Activated CD4-positive, alpha-beta T cell treated with anti-CD3 and anti-CD28 coated beads, Interleukin-2, Interleukin-4, amounts not matched to agents 100 ng/mL and 50 ng/mL, durations not matched to agents 16 hours and 8 hours (primary cell): ENCODE measurements at regions not wholly inside any gene's neighbourhood (a gene's known extent, or its start where the extent isn't known, plus 50 kb on each side); places are given as distances from the start of the nearest gene placed in this dataset.
"Not testable (repeated sequence)": the region's sequence is repeated elsewhere in the genome, so short reads cannot be mapped to it uniquely, and the experiment has no call there.

Source experiments
- DNase-seq: peaks from one replicate; pipeline ENCODE4 v3.0.0-alpha.2; 2020; ENCODE audit warnings: low spot score

- DNase-seq = no peak
These were observed 83.2 kb downstream of the MANEA start for GRCh38 chr6:95660544-95660943.

GRCh38 chr6:95670011-95670463 lies 92.7 kb downstream of the MANEA start:
- DNase-seq = no peak

- DNase-seq = no peak
These were observed 98.8 kb downstream of the MANEA start for GRCh38 chr6:95676011-95676628.

GRCh38 chr6:95679981-95680380 lies 102.6 kb downstream of the MANEA start:
- no peak for DNase-seq

- DNase-seq = no peak
These were observed 104.4 kb downstream of the MANEA start for GRCh38 chr6:95681736-95682135.

- no peak for DNase-seq
These were observed 105.1 kb downstream of the MANEA start for GRCh38 chr6:95682476-95682875.

GRCh38 chr6:95685822-95686221 lies 108.5 kb downstream of the MANEA start:
- DNase-seq = no peak

GRCh38 chr6:95686272-95686671 lies 108.9 kb downstream of the MANEA start:
- DNase-seq = no peak

- DNase-seq = no peak
These were observed 109.6 kb downstream of the MANEA start for GRCh38 chr6:95686895-95687294.

GRCh38 chr6:95687839-95688238 lies 110.5 kb downstream of the MANEA start:
- DNase-seq = no peak

- DNase-seq = peak; percentile 6
These were observed 113.0 kb downstream of the MANEA start for GRCh38 chr6:95690328-95690727.

GRCh38 chr6:95693108-95693507 lies 115.8 kb downstream of the MANEA start:
- DNase-seq = no peak

GRCh38 chr6:95698271-95698670 lies 120.9 kb downstream of the MANEA start:
- DNase-seq = no peak

GRCh38 chr6:95723638-95724037 lies 146.3 kb downstream of the MANEA start:
- no peak for DNase-seq

- no peak for DNase-seq
These were observed 148.0 kb downstream of the MANEA start for GRCh38 chr6:95725344-95725743.

GRCh38 chr6:95740157-95740556 lies 162.8 kb downstream of the MANEA start:
- no peak for DNase-seq

GRCh38 chr6:95741045-95741444 lies 163.7 kb downstream of the MANEA start:
- no peak for DNase-seq

GRCh38 chr6:95742767-95743289 lies 165.5 kb downstream of the MANEA start:
- no peak for DNase-seq

- no peak for DNase-seq
These were observed 166.3 kb downstream of the MANEA start for GRCh38 chr6:95743591-95743990.

GRCh38 chr6:95758236-95759069 lies 181.1 kb downstream of the MANEA start:
- DNase-seq = not testable (repeated sequence)

- no peak for DNase-seq
These were observed 190.6 kb downstream of the MANEA start for GRCh38 chr6:95767897-95768463.

- no peak for DNase-seq
These were observed 191.2 kb downstream of the MANEA start for GRCh38 chr6:95768539-95768938.

- DNase-seq = no peak
These were observed 200.0 kb downstream of the MANEA start for GRCh38 chr6:95777338-95777737.
